RWPE2 (cell line): ENCODE measurements at regions not wholly inside any gene's neighbourhood (a gene's known extent, or its start where the extent isn't known, plus 50 kb on each side); places are given as distances from the start of the nearest gene placed in this dataset.
"Not testable (repeated sequence)": the region's sequence is repeated elsewhere in the genome, so short reads cannot be mapped to it uniquely, and the experiment has no call there.

Experiments
- ATAC-seq: fragments of 200-7000 bp; cut with Tn5 transposase; 3 replicates; pipeline ENCODE4 v1.9.1; 2021; ENCODE audit warnings: low read depth
- DNase-seq: peaks from one replicate; pipeline ENCODE4 v3.0.0-alpha.2; 2020; ENCODE audit warnings: low spot score
- H3K27ac ChIP-seq: fragments of 450-650 bp; 2 replicates; pipeline ENCODE4 v1.5.1; 2017; ENCODE audit warnings: mild to moderate bottlenecking; ENCODE audit not compliant: poor library complexity, severe bottlenecking
- H3K27me3 ChIP-seq: fragments of 250-450 bp; sonication (Bioruptor Pico); 2 replicates; pipeline ENCODE4 v1.5.1; 2021; ENCODE audit warnings: mild to moderate bottlenecking, moderate library complexity; ENCODE audit not compliant: insufficient read depth, poor library complexity, severe bottlenecking
- H3K36me3 ChIP-seq: fragments of 250-450 bp; sonication (Bioruptor Pico); 2 replicates; pipeline ENCODE4 v1.5.1; 2020; ENCODE audit warnings: low read depth, mild to moderate bottlenecking, moderate library complexity
- H3K4me1 ChIP-seq: fragments of 250-450 bp; sonication (Bioruptor Pico); 2 replicates; pipeline ENCODE4 v1.5.1; 2021; ENCODE audit warnings: mild to moderate bottlenecking, moderate library complexity; ENCODE audit not compliant: insufficient read depth, poor library complexity, severe bottlenecking
- H3K4me3 ChIP-seq: fragments of 250-450 bp; sonication (Bioruptor Pico); 2 replicates; pipeline ENCODE4 v1.5.1; 2021; ENCODE audit warnings: mild to moderate bottlenecking, moderate library complexity; ENCODE audit not compliant: severe bottlenecking
- H3K9me3 ChIP-seq: fragments of 250-450 bp; sonication (Bioruptor Pico); 2 replicates; pipeline ENCODE4 v1.5.1; 2021; ENCODE audit warnings: mild to moderate bottlenecking, moderate library complexity; ENCODE audit not compliant: severe bottlenecking
- CTCF ChIP-seq: fragments of 450-650 bp; IDR thresholded peaks from one replicate; pipeline ENCODE4 v1.5.1; 2017; ENCODE audit warnings: mild to moderate bottlenecking, moderate library complexity; ENCODE audit not compliant: poor library complexity, severe bottlenecking

GRCh38 chr13:48826039-48826438 lies 149.7 kb upstream of the FNDC3A start:
- Histone ChIP-seq H3K27ac (no peak overlapping the region), H3K4me1 (no peaks in the 10 kb centered on the region), H3K4me3 (no peak overlapping the region), H3K36me3 (no peaks in the 10 kb centered on the region), H3K9me3 (no peaks in the 10 kb centered on the region), H3K27me3 (no peaks in the 10 kb centered on the region)
- ATAC-seq (no peak), DNase-seq (no peak)
- TF ChIP-seq CTCF, result no peak

GRCh38 chr13:48826922-48827454 lies 148.7 kb upstream of the FNDC3A start:
- H3K27ac ChIP-seq, DNase-seq, H3K36me3 ChIP-seq, H3K9me3 ChIP-seq, ATAC-seq, H3K27me3 ChIP-seq, H3K4me1 ChIP-seq, H3K4me3 ChIP-seq: not testable (repeated sequence)

- Histone ChIP-seq H3K36me3 (no peaks in the 10 kb centered on the region), H3K9me3 (no peaks in the 10 kb centered on the region), H3K4me3 (no peak overlapping the region), H3K27me3 (no peaks in the 10 kb centered on the region), H3K4me1 (no peaks in the 10 kb centered on the region), H3K27ac (no peak overlapping the region)
- no peak for TF ChIP-seq CTCF
- DNase-seq, result no peak
- no peak for ATAC-seq
Observed at GRCh38 chr13:48827709-48828108, 148.0 kb upstream of the FNDC3A start.

GRCh38 chr13:48828962-48829411 lies 146.7 kb upstream of the FNDC3A start:
- Histone ChIP-seq H3K4me1 (no peaks in the 10 kb centered on the region), H3K9me3 (no peaks in the 10 kb centered on the region), H3K4me3 (no peak overlapping the region), H3K27me3 (no peaks in the 10 kb centered on the region), H3K27ac (no peak overlapping the region), H3K36me3 (no peaks in the 10 kb centered on the region)
- peak; percentile 58 for ATAC-seq
- no peak for TF ChIP-seq CTCF
- no peak for DNase-seq

GRCh38 chr13:48829536-48829935 lies 146.2 kb upstream of the FNDC3A start:
- H3K4me3 ChIP-seq, result no peak overlapping the region
- no peaks in the 10 kb centered on the region for H3K4me1 ChIP-seq
- no peaks in the 10 kb centered on the region for H3K27me3 ChIP-seq
- no peak for TF ChIP-seq CTCF
- H3K36me3 ChIP-seq, result no peaks in the 10 kb centered on the region
- DNase-seq (no peak), ATAC-seq (no peak)
- H3K27ac ChIP-seq, result no peak overlapping the region
- no peaks in the 10 kb centered on the region for H3K9me3 ChIP-seq
